HG02840 (cell line): ENCODE measurements at regions not wholly inside any gene's neighbourhood (a gene's known extent, or its start where the extent isn't known, plus 50 kb on each side); places are given as distances from the start of the nearest gene placed in this dataset.

Source experiments
- ATAC-seq: cut with Tn5 transposase; IDR thresholded peaks from one replicate; pipeline ENCODE4 v1.9.1; 2021; ENCODE audit warnings: mild to moderate bottlenecking, moderate library complexity, moderate number of reproducible peaks; ENCODE audit not compliant: unreplicated experiment, low FRiP score

DNA sequence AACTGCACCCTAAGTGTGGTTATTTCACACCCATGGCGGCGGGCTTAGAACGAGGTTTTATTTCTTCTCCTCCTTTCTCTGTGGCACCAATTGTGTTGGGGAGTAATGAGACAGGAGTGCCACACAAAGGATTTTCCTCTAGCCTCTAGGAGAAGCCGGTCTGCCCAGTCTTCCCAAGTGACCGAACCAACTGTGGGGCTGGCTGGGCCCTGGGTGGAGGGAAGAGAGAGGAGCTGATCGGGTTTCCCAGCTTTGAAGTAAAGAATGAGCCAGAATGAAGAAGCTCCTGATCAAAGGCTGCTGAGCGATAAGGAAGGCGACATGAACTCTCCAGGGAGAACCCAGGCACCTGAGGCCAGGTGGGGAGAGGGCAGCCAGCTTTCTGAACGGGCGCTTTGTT is 616.0 kb upstream of the BTBD3 start:
- no peak for ATAC-seq

DNA sequence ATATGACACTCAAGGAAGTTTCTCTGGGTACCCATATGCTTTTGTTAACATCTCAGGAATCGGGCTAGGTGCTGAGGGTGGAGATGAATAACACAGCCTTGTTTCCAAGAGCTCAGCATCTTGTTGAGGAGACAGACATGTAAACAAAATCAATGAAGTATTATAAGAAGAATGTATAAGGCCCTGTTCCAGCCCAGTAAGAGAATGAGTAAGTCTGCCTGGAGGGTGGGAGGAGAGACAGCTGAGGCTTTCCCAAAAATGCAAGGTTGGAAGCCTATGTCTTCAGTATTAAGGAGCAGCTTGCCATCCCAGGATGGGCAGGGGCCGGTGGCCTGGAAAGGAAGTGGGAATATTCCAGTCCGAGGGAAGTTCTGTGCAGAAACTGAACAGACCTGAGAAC is 615.3 kb upstream of the BTBD3 start:
- ATAC-seq = no peak

- ATAC-seq = no peak
Measured at GRCh38 chr20:11304795-11305194, 612.9 kb upstream of the BTBD3 start.

DNA sequence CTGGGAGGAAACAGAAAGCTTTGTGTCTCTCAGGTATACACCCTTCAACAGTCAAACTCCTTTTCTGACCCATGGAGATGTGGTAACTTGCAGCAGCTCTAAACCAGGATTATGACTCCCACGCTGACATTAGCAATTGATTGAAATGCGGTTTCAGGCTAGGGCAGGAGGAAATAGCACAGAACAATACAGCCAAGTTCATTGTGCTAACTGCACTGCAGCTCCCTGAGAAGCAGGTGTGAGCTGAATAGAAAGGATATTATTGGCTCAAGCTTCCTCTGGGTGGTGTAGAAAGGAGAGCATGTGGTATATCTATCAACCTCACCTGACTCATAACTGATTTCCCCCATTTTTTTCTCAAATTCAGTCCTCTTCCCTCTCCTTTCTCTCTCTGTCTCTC is 612.3 kb upstream of the BTBD3 start:
- ATAC-seq = no peak

- ATAC-seq = no peak
Measured at GRCh38 chr20:11311659-11312224, 606.0 kb upstream of the BTBD3 start.

DNA sequence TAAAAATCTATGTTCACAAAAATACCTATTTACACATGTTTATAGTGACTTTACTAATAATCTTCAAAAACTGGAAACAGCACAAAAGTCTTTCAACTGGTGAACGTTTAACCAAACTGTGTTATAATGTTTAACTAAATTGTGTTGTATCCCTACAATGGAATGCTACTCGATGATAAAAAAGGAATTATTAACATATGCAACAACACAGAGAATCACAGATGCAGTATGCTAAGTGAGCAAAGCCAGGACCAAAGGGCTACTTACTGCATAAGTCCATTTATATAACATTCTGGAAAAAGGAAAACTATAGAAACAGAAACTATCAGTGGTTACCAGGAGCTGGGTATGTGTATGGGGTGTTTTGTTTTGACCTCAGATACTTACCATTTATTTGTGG is 602.2 kb upstream of the BTBD3 start:
- no peak for ATAC-seq

GRCh38 chr20:11316244-11316643 is 601.4 kb upstream of the BTBD3 start:
- no peak for ATAC-seq

- ATAC-seq = no peak
Measured at GRCh38 chr20:11320033-11320432, 597.7 kb upstream of the BTBD3 start.

DNA sequence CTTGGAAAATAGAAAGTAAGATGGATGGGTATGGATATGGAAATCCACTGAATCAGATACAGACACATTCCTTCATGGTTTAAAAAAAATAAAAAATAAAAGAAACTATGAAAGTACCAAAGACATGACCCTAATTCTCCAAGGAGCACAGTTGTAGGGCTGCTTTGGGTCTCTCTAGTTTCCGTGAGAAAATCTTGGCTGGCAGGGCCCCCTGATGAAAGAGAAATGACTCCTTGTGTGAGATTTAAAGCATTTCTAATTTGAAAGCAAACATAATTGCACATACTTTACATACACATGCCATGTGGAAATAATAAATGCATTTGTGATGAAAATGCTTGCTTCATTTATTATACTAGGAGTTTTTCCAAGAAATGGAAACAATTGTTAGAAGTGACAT is 593.9 kb upstream of the BTBD3 start:
- ATAC-seq = no peak

DNA sequence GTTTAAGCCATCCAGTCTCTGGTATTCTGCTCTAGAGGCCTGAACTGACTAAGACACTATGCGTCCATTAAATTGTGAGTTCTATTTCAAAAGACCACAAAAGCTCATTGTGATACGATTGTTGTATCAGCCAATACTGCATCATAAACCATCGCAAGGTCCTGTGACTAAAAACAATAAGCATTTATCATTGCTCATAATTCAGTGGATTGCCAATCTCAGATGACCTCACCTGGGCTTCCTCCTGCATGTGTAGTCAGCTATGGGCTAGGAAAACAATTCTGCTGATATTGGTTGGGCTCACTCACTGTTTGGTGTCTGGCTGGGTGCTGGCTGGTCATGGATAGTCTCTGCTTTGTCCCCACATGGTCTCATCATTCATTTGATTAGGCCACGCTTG is 592.7 kb upstream of the BTBD3 start:
- ATAC-seq = no peak

DNA sequence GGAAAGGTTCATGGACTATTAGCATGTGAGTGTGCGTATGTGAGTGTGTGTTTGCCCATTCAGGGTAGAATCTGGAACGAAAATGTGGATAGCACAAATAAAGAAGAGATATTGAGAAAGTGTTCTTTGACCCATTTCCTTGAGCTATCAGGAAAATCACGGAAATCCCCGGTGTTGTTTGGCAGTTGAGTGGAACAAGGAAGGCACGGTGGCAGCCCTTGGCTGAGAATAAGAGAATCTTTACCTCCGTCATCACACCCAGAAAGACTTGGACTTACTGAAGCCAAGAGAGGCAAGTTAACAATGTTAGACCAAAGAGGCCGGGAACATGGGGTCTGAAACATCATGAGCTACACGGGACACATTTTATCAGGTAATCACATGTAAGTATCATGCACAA is 588.9 kb upstream of the BTBD3 start:
- no peak for ATAC-seq

DNA sequence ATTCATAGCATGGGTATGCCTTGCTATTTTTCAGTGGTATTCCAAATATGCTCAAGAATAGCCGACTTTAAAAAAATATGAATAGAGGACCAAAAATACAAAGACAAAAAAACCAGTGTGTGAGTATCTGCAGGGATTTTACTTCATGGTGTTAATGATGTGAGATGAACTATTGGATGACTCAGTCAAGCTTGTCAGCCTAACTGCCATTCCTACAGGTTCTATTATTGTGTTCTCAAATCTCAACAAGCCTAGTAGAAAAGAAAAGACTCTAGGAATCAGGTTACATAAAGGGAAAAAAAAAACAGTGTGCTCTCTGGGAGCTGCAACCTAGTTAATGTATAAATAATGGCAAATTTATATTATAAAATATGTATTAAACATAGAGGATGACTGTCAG is 588.4 kb upstream of the BTBD3 start:
- no peak for ATAC-seq

DNA sequence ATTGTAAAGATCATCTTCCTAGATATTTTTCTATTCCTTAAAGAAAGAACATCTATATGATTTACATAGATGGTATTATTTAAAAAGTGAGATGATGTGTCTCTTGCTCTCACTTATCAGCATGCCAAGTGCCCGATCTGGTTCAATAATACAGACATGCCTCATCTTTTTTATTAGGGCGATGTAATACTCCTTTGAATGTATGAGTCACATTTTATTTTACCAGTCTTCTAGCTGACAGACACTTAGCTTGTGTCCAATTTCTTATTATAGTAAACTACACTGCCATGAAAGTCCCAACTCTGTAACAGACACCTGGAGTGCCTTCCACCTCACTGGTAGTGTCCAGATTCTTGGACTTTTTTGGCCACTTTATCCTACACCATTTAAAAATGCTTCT is 586.6 kb upstream of the BTBD3 start:
- no peak for ATAC-seq

- ATAC-seq = no peak
Measured at GRCh38 chr20:11332381-11332780, 585.3 kb upstream of the BTBD3 start.

GRCh38 chr20:11333634-11334033 is 584.1 kb upstream of the BTBD3 start:
- no peak for ATAC-seq

DNA sequence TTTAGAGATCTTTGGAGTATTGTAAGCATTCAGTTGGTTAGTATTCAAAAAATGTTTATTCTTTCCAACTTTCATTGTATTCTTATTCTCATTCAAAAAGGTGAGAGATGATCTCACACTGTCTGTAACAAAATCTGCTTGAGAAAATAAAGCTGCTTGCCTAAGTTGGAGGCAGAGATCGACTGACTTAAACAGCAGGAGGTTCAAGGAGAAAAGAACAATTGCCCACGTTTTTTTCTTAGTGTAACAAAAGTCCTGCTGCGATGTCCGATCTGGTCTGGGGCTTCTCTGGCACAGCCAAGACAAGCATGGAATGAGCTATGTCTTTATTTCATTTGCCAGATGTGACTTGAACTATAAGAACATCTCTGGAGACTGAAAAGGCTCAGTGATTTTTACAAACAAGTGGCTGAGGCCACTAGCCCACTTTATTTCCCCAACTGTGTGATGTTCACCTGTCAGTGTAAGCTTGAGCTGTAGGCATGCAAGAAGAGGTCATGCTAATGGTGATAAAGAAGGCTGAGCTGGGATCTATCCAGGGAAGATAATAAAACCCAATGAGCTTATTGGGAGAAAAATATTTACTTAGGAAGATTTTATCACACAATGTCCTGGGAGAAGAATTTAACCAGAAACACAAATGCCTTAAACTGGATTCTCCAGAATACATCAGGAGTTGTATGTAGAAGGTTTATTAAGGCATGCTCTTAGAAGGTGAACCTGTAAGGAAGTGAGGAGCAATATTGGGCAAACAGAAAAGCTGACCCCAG is 580.1 kb upstream of the BTBD3 start:
- no peak for ATAC-seq

DNA sequence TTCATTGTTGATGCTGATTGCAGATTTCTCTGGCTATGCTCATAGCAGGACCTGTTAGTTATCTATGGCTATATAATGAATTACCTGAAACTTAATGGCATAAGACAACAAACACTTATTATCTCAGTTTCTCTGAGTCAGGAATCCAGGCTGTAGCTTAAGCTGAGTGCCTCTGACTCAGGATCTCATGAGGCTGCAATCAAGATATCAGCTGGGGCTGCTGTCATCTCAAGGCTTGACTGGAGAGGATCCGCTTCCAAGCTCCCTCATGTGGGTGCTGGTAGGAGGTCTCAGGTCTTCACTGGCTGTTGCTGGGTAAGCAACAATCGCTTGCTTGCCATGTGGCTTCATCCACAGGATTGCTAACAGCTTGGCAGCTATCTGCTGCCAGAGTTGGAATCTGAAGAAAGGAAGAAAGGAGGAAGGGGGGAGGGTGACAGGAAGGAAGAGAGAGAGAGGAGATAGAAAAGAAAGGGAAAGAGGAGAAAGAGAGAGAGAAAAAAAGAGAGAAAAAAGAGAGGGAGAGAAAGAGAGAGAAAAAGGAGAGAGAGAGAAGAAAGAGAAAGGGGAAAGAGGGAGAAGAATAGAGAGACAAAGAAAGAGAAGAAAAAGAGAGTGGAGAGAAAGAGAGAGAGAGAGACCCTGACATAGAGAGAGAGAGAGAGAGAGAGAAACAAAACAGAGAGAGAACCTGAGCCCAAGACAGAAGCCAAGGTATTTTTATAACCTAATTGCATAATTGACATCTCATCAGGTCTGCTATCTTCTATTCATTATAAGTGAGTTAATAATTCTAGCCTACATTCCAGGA is 579.0 kb upstream of the BTBD3 start:
- ATAC-seq = no peak

- ATAC-seq = no peak
Measured at GRCh38 chr20:11344939-11345338, 572.8 kb upstream of the BTBD3 start.

- ATAC-seq = no peak
Measured at GRCh38 chr20:11347738-11348137, 570.0 kb upstream of the BTBD3 start.

GRCh38 chr20:11350126-11351005 is 567.3 kb upstream of the BTBD3 start:
- ATAC-seq = no peak

GRCh38 chr20:11352041-11352440 is 565.7 kb upstream of the BTBD3 start:
- ATAC-seq = no peak
